Thymus (tissue), 11 donors: ENCODE measurements at regions not wholly inside any gene's neighbourhood (a gene's known extent, or its start where the extent isn't known, plus 50 kb on each side); places are given as distances from the start of the nearest gene placed in this dataset.

ENCODE experiments used
- DNase-seq, 9 donors: peaks; one replicate each; pipeline ENCODE4 v3.0.0-alpha.2; 2013; ENCODE audit warnings: low spot score in 9 of 9, low read depth in 6 of 9, missing footprints in 1 of 9
- H3K27ac ChIP-seq, 2 donors: one replicate each; pipeline ENCODE4 v1.5.1; 2013; ENCODE audit warnings: control low read depth in 1 of 2, low read depth in 1 of 2, low read length in 1 of 2, mild to moderate bottlenecking in 1 of 2, moderate library complexity in 1 of 2
- H3K27me3 ChIP-seq, 2 donors: one replicate each; pipeline ENCODE4 v1.5.1; 2013; ENCODE audit warnings: low read length in 1 of 2; ENCODE audit not compliant: control insufficient read depth in 2 of 2, insufficient read depth in 1 of 2
- H3K36me3 ChIP-seq, 2 donors: one replicate each; pipeline ENCODE4 v1.5.1; 2013; ENCODE audit warnings: low read length in 1 of 2, mild to moderate bottlenecking in 1 of 2, moderate library complexity in 1 of 2; ENCODE audit not compliant: control insufficient read depth in 2 of 2, insufficient read depth in 2 of 2
- H3K4me1 ChIP-seq, 2 donors: one replicate each; pipeline ENCODE4 v1.5.1; 2013; ENCODE audit warnings: low read length in 2 of 2; ENCODE audit not compliant: control insufficient read depth in 2 of 2, insufficient read depth in 2 of 2
- H3K4me3 ChIP-seq, 2 donors: one replicate each; pipeline ENCODE4 v1.5.1; 2013; ENCODE audit warnings: low read length in 2 of 2, control low read depth in 1 of 2, mild to moderate bottlenecking in 1 of 2
- H3K9me3 ChIP-seq, 2 donors: one replicate each; pipeline ENCODE4 v1.5.1; 2013; ENCODE audit warnings: low read length in 1 of 2, mild to moderate bottlenecking in 1 of 2; ENCODE audit not compliant: control insufficient read depth in 2 of 2, insufficient read depth in 1 of 2
- WGBS: extraction: QIAGEN DNeasy Blood & Tissue Kit; methylation state at CpG from one replicate; pipeline ENCODE4 v1.1.7; 2013; 5-methylcytosine and 5-hydroxymethylcytosine counted together
- donor health status: healthy.

GRCh38 chr11:70622091-70622490 lies 223.8 kb downstream of the CTTN start:
- H3K4me1 ChIP-seq, result peaks cover 0 to 5% of the 10 kb centered on the region in 2 donors
- no peak for DNase-seq
- WGBS, result 91% methylated on average over 9 of the region's 9 CpGs
- H3K9me3 ChIP-seq, result peaks cover 0 to 3% of the 10 kb centered on the region in 2 donors
- no peak overlapping the region for H3K27ac ChIP-seq
- H3K4me3 ChIP-seq, result no peak overlapping the region
- H3K36me3 ChIP-seq, result no peaks in the 10 kb centered on the region
- no peaks in the 10 kb centered on the region for H3K27me3 ChIP-seq

GRCh38 chr11:70623906-70624597 lies 225.7 kb downstream of the CTTN start:
- no peak overlapping the region for H3K4me3 ChIP-seq
- 67% methylated on average over 9 of the region's 9 CpGs for WGBS
- H3K4me1 ChIP-seq, result peaks cover 0 to 5% of the 10 kb centered on the region in 2 donors
- DNase-seq, result no peak
- peaks cover 0 to 3% of the 10 kb centered on the region in 2 donors for H3K9me3 ChIP-seq
- H3K27me3 ChIP-seq, result no peaks in the 10 kb centered on the region
- H3K27ac ChIP-seq, result no peak overlapping the region
- no peaks in the 10 kb centered on the region for H3K36me3 ChIP-seq

- Histone ChIP-seq H3K4me3 (no peak overlapping the region), H3K27ac (no peak overlapping the region), H3K27me3 (no peaks in the 10 kb centered on the region), H3K36me3 (no peaks in the 10 kb centered on the region), H3K4me1 (peaks cover 0 to 5% of the 10 kb centered on the region in 2 donors), H3K9me3 (peaks cover 0 to 3% of the 10 kb centered on the region in 2 donors)
- no peak for DNase-seq
- 73% methylated on average over 10 of the region's 10 CpGs for WGBS
Measured at GRCh38 chr11:70624598-70624993, 226.3 kb downstream of the CTTN start.

GRCh38 chr11:70625051-70625450 lies 226.7 kb downstream of the CTTN start:
- Histone ChIP-seq H3K27me3 (no peaks in the 10 kb centered on the region), H3K4me3 (no peak overlapping the region), H3K36me3 (no peaks in the 10 kb centered on the region), H3K27ac (no peak overlapping the region), H3K4me1 (peaks cover 0 to 5% of the 10 kb centered on the region in 2 donors), H3K9me3 (peaks cover 0 to 3% of the 10 kb centered on the region in 2 donors)
- DNase-seq, result no peak
- 86% methylated on average over 7 of the region's 7 CpGs for WGBS

GRCh38 chr11:70625582-70626518 lies 227.5 kb downstream of the CTTN start:
- 72% methylated on average over 20 of the region's 20 CpGs for WGBS
- Histone ChIP-seq H3K27me3 (no peaks in the 10 kb centered on the region), H3K36me3 (no peaks in the 10 kb centered on the region), H3K4me3 (no peak overlapping the region), H3K9me3 (no peaks in the 10 kb centered on the region), H3K27ac (no peak overlapping the region), H3K4me1 (peaks cover 0 to 5% of the 10 kb centered on the region in 2 donors)
- no peak for DNase-seq

GRCh38 chr11:70627219-70627618 lies 228.9 kb downstream of the CTTN start:
- DNase-seq, result no peak
- WGBS, result 90% methylated on average over 8 of the region's 8 CpGs

GRCh38 chr11:70628176-70628854 lies 230.0 kb downstream of the CTTN start:
- H3K4me3 ChIP-seq, result no peak overlapping the region
- H3K36me3 ChIP-seq, result no peaks in the 10 kb centered on the region
- H3K9me3 ChIP-seq, result no peaks in the 10 kb centered on the region
- 85% methylated on average over 19 of the region's 19 CpGs for WGBS
- DNase-seq, result no peak
- H3K27me3 ChIP-seq, result no peaks in the 10 kb centered on the region
- H3K27ac ChIP-seq, result no peak overlapping the region
- H3K4me1 ChIP-seq, result peaks cover 0 to 5% of the 10 kb centered on the region in 2 donors

More at GRCh38 chr11:70627219-70627618, 228.9 kb downstream of the CTTN start:
- no peaks in the 10 kb centered on the region for H3K27me3 ChIP-seq
- H3K4me3 ChIP-seq, result no peak overlapping the region
- no peaks in the 10 kb centered on the region for H3K36me3 ChIP-seq
- H3K4me1 ChIP-seq, result peaks cover 0 to 5% of the 10 kb centered on the region in 2 donors
- no peak overlapping the region for H3K27ac ChIP-seq
- no peaks in the 10 kb centered on the region for H3K9me3 ChIP-seq

- H3K27ac ChIP-seq, result no peak overlapping the region
- H3K36me3 ChIP-seq, result no peaks in the 10 kb centered on the region
- no peak for DNase-seq
- H3K4me3 ChIP-seq, result no peak overlapping the region
- H3K27me3 ChIP-seq, result no peaks in the 10 kb centered on the region
- WGBS, result 59% methylated on average over 30 of the region's 30 CpGs
- peaks cover 0 to 5% of the 10 kb centered on the region in 2 donors for H3K4me1 ChIP-seq
- H3K9me3 ChIP-seq, result no peaks in the 10 kb centered on the region
Measured at GRCh38 chr11:70628855-70629844, 230.8 kb downstream of the CTTN start.
